Fibroblast of mammary gland (primary cell): ENCODE measurements at regions not wholly inside any gene's neighbourhood (a gene's known extent, or its start where the extent isn't known, plus 50 kb on each side); places are given as distances from the start of the nearest gene placed in this dataset.

Experiments
- DNase-seq: peaks from one replicate; pipeline ENCODE4 v3.0.0-alpha.2; 2010; ENCODE audit warnings: low read depth
- H3K4me3 ChIP-seq: 2 replicates; pipeline ENCODE4 v1.5.1; 2011; ENCODE audit warnings: low read depth, mild to moderate bottlenecking, low read length, moderate library complexity; ENCODE audit not compliant: control insufficient read depth
- CTCF ChIP-seq: conservative IDR thresholded peaks from 2 replicates; pipeline ENCODE4 v1.5.1; 2011; ENCODE audit warnings: low read depth, low read length, inconsistent platforms; ENCODE audit not compliant: control insufficient read depth, insufficient read depth

GRCh38 chr4:66071911-66072310 is 401.6 kb upstream of the EPHA5 start:
- no peak for DNase-seq
- no peak for TF ChIP-seq CTCF

GRCh38 chr4:66062921-66063320 is 392.6 kb upstream of the EPHA5 start:
- no peak for DNase-seq
- H3K4me3 ChIP-seq, result no peak overlapping the region
- no peak for TF ChIP-seq CTCF

More at GRCh38 chr4:66071911-66072310, 401.6 kb upstream of the EPHA5 start:
- H3K4me3 ChIP-seq, result no peak overlapping the region

- H3K4me3 ChIP-seq, result no peak overlapping the region
- DNase-seq, result peak; percentile 29
These were observed 391.8 kb upstream of the EPHA5 start for GRCh38 chr4:66062044-66062443.

GRCh38 chr4:66059556-66059955 is 389.3 kb upstream of the EPHA5 start:
- DNase-seq, result no peak
- no peak overlapping the region for H3K4me3 ChIP-seq
- TF ChIP-seq CTCF, result no peak

More at GRCh38 chr4:66062044-66062443, 391.8 kb upstream of the EPHA5 start:
- TF ChIP-seq CTCF, result no peak

- DNase-seq, result no peak
- TF ChIP-seq CTCF, result no peak
- H3K4me3 ChIP-seq, result no peak overlapping the region
These were observed 388.8 kb upstream of the EPHA5 start for GRCh38 chr4:66059136-66059535.

- TF ChIP-seq CTCF, result no peak
- no peak overlapping the region for H3K4me3 ChIP-seq
These were observed 385.7 kb upstream of the EPHA5 start for GRCh38 chr4:66055999-66056398.

GRCh38 chr4:66052426-66052825 is 382.1 kb upstream of the EPHA5 start:
- TF ChIP-seq CTCF, result no peak

More at GRCh38 chr4:66055999-66056398, 385.7 kb upstream of the EPHA5 start:
- DNase-seq, result no peak

More at GRCh38 chr4:66052426-66052825, 382.1 kb upstream of the EPHA5 start:
- DNase-seq, result peak; percentile 2
- H3K4me3 ChIP-seq, result no peak overlapping the region
